ENCODE measurements at regions not wholly inside any gene's neighbourhood (a gene's known extent, or its start where the extent isn't known, plus 50 kb on each side); places are given as distances from the start of the nearest gene placed in this dataset.

DNA sequence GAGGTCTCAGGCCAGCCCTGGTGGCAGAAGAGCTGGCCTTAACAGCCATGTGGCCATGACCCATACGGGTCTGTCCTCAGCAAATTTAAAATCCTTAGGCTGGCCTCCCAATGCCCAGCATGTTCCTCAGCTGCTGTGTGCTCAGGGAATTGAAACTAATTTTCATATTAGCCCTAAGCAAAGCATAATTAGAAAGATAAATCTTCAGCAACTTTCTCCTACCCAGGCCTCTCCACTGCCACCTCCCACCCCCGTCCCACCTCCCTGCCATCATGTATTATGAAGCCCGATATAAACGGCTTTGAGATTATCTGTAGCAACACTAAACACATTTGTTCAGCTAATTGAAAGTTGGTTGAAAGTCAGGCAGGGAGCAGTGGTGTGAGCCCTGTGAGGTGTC, 178.8 kb upstream of the NTM start:
- TF ChIP-seq, protein P1, sequence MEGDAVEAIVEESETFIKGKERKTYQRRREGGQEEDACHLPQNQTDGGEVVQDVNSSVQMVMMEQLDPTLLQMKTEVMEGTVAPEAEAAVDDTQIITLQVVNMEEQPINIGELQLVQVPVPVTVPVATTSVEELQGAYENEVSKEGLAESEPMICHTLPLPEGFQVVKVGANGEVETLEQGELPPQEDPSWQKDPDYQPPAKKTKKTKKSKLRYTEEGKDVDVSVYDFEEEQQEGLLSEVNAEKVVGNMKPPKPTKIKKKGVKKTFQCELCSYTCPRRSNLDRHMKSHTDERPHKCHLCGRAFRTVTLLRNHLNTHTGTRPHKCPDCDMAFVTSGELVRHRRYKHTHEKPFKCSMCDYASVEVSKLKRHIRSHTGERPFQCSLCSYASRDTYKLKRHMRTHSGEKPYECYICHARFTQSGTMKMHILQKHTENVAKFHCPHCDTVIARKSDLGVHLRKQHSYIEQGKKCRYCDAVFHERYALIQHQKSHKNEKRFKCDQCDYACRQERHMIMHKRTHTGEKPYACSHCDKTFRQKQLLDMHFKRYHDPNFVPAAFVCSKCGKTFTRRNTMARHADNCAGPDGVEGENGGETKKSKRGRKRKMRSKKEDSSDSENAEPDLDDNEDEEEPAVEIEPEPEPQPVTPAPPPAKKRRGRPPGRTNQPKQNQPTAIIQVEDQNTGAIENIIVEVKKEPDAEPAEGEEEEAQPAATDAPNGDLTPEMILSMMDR (IDR thresholded peaks at IDR 0.05): no peak
- no peak for TF ChIP-seq TCF7L2 (IDR thresholded peaks at IDR 0.05; ENCODE audit: low read depth, low read length)
- TF ChIP-seq POLR2AphosphoS5 (IDR thresholded peaks at IDR 0.05; ENCODE audit: low read depth, low read length): no peak
